Panc1 (cell line): ENCODE measurements at regions not wholly inside any gene's neighbourhood (a gene's known extent, or its start where the extent isn't known, plus 50 kb on each side); places are given as distances from the start of the nearest gene placed in this dataset.

Source experiments
- ATAC-seq: fragments of 200-7000 bp; cut with Tn5 transposase; 2 replicates; pipeline ENCODE4 v1.9.1; 2020; ENCODE audit warnings: mild to moderate bottlenecking, moderate library complexity
- BruUV-seq: library from RNA; stranded (reverse); fragments of 400-500 nt; replicated peaks from 2 replicates; lab custom pipeline; 2021; lab: Mats Ljungman, UMichigan
- CTCF ChIA-PET: fragments of 300-600 bp; sonication (Branson Sonifier 250); formaldehyde crosslinking; loops from one replicate; lab custom pipeline; 2022; ENCODE audit warnings: antibody characterized with exemption; lab: Charles Lee
- POLR2A ChIA-PET: fragments of 300-600 bp; sonication (Branson Sonifier 250); formaldehyde crosslinking; loops from one replicate; lab custom pipeline; 2022; ENCODE audit warnings: antibody characterized with exemption; lab: Charles Lee
- DNase-seq: peaks from one replicate; pipeline ENCODE4 v3.0.0-alpha.2; 2010; ENCODE audit warnings: low read depth, low spot score
- H3K27ac ChIP-seq: 2 replicates; pipeline ENCODE4 v1.5.1; 2011; ENCODE audit warnings: mild to moderate bottlenecking, low read length, inconsistent platforms
- H3K27me3 ChIP-seq: fragments of 200-500 bp; sonication (Bioruptor generic); 2 replicates; pipeline ENCODE4 v1.6.0; 2014; ENCODE audit warnings: low read length, inconsistent platforms; ENCODE audit not compliant: control insufficient read depth, insufficient read depth
- H3K36me3 ChIP-seq: fragments of 200-500 bp; sonication (Bioruptor generic); 2 replicates; pipeline ENCODE4 v1.5.1; 2014; ENCODE audit warnings: inconsistent platforms, mild to moderate bottlenecking, low read length, moderate library complexity; ENCODE audit not compliant: control insufficient read depth, insufficient read depth
- H3K4me1 ChIP-seq: 2 replicates; pipeline ENCODE4 v1.5.1; 2011; ENCODE audit warnings: inconsistent platforms, mild to moderate bottlenecking, low read length, moderate library complexity; ENCODE audit not compliant: control insufficient read depth, insufficient read depth
- H3K4me3 ChIP-seq, 2 experiments: 2 replicates each; pipeline ENCODE4 v1.5.1; 2011 to 2012; ENCODE audit warnings: low read depth in 2 of 2, low read length in 2 of 2, mild to moderate bottlenecking in 2 of 2, inconsistent platforms in 1 of 2, moderate library complexity in 1 of 2
- H3K9me3 ChIP-seq: fragments of 200-500 bp; sonication (Bioruptor generic); 2 replicates; pipeline ENCODE4 v1.5.1; 2014; ENCODE audit warnings: low read depth, mild to moderate bottlenecking, inconsistent platforms, low read length, moderate library complexity; ENCODE audit not compliant: control insufficient read depth, insufficient read depth
- POLR2AphosphoS5 ChIP-seq: IDR thresholded peaks from 2 replicates; pipeline ENCODE4 v1.6.1; 2012; ENCODE audit warnings: mild to moderate bottlenecking, low read depth, low read length, moderate library complexity
- REST ChIP-seq, 2 experiments: IDR thresholded peaks; 2 replicates each; pipeline ENCODE4 v1.6.1; 2011 to 2012; ENCODE audit warnings: low read depth in 2 of 2, control low read depth in 1 of 2, low read length in 1 of 2, mild to moderate bottlenecking in 1 of 2, moderate library complexity in 1 of 2; ENCODE audit not compliant: insufficient read depth in 1 of 2
- SIN3A ChIP-seq: IDR thresholded peaks from 2 replicates; pipeline ENCODE4 v1.6.1; 2012; ENCODE audit warnings: low read depth, mild to moderate bottlenecking, low read length, moderate library complexity, borderline replicate concordance; ENCODE audit not compliant: insufficient read depth
- TCF7L2 ChIP-seq: IDR thresholded peaks from 2 replicates; pipeline ENCODE4 v1.6.1; 2011; ENCODE audit warnings: mild to moderate bottlenecking, low read depth, low read length, inconsistent platforms
- in situ Hi-C: cut with HindIII; loops from 2 replicates; pipeline ENCODE4 v1.10.0; 2016; ENCODE audit warnings: low sequenced_read_pairs, low pct_unique_long_range_greater_than_20kb
- intact Hi-C: fragments of 100-400 bp; cut with micrococcal nuclease; formaldehyde crosslinking; loops from one replicate; pipeline ENCODE4 v1.10.0; 2022; ENCODE audit not compliant: unreplicated experiment
- TF ChIP-seq, protein P1 (sequence below): fragments of 450-650 bp; IDR thresholded peaks from 2 replicates; pipeline ENCODE4 v1.5.1; 2017; ENCODE audit warnings: mild to moderate bottlenecking

DNA sequence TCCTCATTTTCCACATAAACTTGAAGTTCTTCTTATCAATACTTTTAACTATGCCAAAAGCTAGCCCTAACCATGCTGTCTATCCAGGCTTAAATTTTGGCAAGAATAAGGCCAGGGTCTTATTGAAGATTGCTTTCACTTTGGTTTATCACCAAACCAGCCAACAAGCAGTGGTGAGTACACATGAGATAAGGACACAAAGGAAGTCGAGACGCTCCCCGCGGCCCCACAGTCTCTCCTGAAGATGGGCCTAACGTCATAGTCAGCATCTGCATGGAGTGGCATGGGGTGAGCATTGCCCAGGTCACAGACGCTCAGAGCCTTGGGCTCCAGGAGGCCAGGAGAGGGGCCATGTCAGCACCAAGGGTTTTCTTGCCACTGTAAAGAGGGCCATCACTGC, 80.3 kb downstream of the ATPSCKMT start:
- POLR2A ChIA-PET: no interaction called here
- in situ Hi-C loops: no loop called here
- BruUV-seq: no TSS peak

GRCh38 chr5:10168254-10168653, 81.4 kb downstream of the ATPSCKMT start:
- Histone ChIP-seq H3K4me1 (no peaks in the 10 kb centered on the region), H3K4me3 (no peak overlapping the region), H3K27ac (no peak overlapping the region), H3K9me3 (no peaks in the 10 kb centered on the region), H3K27me3 (no peaks in the 10 kb centered on the region), H3K36me3 (no peaks in the 10 kb centered on the region)
- no peak for TF ChIP-seq REST (IDR thresholded peaks at IDR 0.05; ENCODE audit: insufficient read depth in 1 of 2, low read depth in 2 of 2, low read length in 1 of 2)
- TF ChIP-seq POLR2AphosphoS5: no peak
- TF ChIP-seq TCF7L2: no peak
- no TSS peak for BruUV-seq
- ATAC-seq: peak; percentile 30; the same call in 1 of the 2 replicates
- in situ Hi-C loops: no loop called here
- ChIA-PET POLR2A (no interaction called here), CTCF (no interaction called here)
- intact Hi-C loops: no loop called here
- no peak for DNase-seq

More for the DNA sequence above, 80.3 kb downstream of the ATPSCKMT start:
- Histone ChIP-seq H3K27ac (no peak overlapping the region), H3K4me3 (no peak overlapping the region), H3K4me1 (no peaks in the 10 kb centered on the region), H3K27me3 (no peaks in the 10 kb centered on the region), H3K36me3 (no peaks in the 10 kb centered on the region), H3K9me3 (no peaks in the 10 kb centered on the region)
- DNase-seq: no peak
- intact Hi-C loops: no loop called here
- TF ChIP-seq, protein P1, sequence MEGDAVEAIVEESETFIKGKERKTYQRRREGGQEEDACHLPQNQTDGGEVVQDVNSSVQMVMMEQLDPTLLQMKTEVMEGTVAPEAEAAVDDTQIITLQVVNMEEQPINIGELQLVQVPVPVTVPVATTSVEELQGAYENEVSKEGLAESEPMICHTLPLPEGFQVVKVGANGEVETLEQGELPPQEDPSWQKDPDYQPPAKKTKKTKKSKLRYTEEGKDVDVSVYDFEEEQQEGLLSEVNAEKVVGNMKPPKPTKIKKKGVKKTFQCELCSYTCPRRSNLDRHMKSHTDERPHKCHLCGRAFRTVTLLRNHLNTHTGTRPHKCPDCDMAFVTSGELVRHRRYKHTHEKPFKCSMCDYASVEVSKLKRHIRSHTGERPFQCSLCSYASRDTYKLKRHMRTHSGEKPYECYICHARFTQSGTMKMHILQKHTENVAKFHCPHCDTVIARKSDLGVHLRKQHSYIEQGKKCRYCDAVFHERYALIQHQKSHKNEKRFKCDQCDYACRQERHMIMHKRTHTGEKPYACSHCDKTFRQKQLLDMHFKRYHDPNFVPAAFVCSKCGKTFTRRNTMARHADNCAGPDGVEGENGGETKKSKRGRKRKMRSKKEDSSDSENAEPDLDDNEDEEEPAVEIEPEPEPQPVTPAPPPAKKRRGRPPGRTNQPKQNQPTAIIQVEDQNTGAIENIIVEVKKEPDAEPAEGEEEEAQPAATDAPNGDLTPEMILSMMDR: no peak
- no peak for TF ChIP-seq REST (IDR thresholded peaks at IDR 0.05; ENCODE audit: insufficient read depth in 1 of 2, low read depth in 2 of 2, low read length in 1 of 2)
- TF ChIP-seq SIN3A: no peak
- TF ChIP-seq TCF7L2: no peak
- no peak for TF ChIP-seq POLR2AphosphoS5
- CTCF ChIA-PET: no interaction called here
- ATAC-seq: no peak
